ENCODE measurements at regions not wholly inside any gene's neighbourhood (a gene's known extent, or its start where the extent isn't known, plus 50 kb on each side); places are given as distances from the start of the nearest gene placed in this dataset.
"Not testable (repeated sequence)": the region's sequence is repeated elsewhere in the genome, so short reads cannot be mapped to it uniquely, and the experiment has no call there.

DNA sequence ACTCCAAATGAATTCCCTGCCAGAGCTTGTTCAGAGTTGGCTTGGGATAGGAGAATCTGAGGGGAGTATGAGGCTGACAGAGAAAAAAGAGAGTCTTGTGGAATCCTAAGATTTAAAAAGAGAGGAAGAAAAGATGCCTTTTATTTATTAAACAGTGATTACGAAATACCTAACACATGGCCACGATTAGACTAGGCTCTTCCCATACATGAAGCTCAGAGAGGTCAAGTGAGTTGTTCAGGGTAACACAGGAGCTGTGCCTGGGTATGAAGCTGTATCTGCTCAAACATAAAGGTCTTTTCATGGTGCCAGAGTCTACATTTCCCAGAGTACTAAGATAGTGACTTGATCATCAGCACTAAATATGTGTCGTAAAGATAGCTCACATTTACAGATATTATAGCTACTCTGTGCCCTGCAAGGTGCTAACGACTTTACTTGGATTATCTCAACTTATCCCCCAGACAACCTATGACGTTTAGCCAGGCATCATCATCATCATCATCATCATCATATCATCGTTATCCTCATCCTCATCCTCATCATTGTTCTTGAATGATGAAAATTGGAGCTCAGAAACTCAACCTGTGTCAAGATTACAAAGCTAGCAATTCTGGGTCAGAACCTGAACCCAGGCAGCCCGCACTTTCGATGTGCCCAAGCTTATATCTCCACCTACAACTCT lies 500.8 kb downstream of the NPIPA7 start:
- DNase-seq (ENCODE audit: low read depth in 2 of 2) = no peak

DNA sequence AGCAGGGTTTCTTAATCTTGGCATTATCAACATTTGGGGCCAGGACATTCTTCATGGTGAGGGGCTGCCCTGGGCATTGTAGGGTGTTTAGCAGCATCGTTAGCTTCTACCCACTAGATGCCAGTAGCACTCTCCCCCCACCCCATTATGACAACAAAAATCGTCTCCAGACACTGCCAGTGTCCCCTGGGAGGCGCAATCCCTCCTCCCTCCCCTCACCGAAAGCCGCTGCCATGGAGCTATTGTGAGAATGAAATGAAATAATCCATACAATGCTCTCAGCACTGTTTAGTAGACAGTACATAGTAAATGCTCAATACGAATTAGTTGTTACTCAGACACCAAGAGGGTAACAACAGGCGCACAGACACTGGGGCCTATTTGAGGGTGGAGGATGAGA lies 502.9 kb downstream of the NPIPA7 start:
- no peak for DNase-seq (ENCODE audit: low read depth in 2 of 2)

DNA sequence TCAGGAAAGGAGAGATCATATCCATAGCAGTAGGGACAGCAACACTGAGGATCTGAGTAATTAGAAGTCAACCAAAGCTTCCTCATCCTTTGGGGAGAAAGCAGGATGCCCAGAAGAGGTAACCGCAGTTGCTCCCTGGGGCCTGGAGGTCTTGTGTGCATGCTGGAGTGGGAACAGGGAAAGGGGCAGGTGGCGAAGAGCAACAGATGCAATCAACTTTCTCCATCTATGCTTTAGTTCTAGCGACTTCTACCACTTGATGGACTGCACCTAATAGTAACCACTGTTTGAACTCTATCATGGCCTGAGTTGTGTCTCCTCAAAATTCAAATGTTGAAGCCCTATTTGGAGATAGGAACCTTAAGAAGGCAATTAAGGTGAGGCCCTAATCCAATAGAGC lies 503.8 kb downstream of the NPIPA7 start:
- DNase-seq (ENCODE audit: low read depth in 2 of 2) = no peak

DNA sequence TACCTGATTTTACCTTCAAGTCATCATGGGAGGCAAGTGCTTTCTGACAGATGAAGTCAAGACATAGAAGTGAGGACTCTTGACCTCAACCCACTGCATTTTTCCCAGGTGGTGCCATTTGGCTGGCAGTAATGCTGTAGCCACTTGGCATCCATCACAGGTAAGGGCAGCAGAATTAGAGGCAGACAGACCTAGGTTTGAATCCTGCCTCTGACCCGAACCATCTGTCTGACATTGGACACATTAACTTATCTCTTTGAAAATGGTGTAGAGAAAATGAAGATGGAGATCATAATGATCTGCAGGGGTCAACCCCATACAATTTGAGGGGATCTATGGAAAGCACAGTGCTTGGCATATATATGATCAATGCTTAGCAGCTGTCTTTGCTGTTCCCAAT lies 505.5 kb downstream of the NPIPA7 start:
- no peak for DNase-seq (ENCODE audit: low read depth in 2 of 2)

DNA sequence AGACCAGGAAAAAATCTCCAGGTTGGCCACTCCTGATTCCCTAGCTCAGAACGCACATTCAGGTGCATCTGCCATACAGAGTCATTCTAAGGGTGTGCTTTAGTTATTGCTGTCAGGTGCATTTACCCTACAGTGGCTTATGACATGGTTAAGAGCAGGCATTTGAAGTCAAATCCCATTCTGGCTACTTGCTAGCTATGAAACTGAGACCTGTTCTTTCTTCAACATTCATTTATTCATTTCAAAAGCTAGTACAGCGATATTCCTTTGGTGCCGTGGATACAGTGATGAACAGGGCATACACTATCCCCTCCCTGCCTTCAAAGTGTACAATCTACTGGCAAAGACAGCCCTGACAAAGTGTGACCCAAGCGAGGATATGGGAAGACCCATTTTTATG lies 508.3 kb downstream of the NPIPA7 start:
- DNase-seq (ENCODE audit: low read depth in 2 of 2) = no peak

DNA sequence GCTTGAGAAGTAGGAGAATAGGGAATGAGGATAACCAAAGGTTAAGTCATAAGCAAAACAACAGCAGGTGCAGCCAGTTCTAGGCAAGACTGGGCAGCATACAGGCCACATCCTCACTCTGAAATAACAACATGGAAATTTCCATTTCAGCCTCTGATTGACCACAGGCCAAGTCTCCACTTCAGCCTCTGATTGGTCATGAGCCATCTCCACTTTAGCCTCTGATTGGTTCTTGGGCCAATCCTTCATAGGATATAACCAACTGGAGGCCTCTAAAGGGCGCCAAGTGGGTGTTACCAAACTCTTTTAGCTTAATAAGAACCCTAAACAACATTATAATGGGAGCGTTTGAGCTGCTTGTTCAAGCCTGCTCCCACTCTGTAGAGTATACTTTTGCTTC lies 512.0 kb downstream of the NPIPA7 start:
- no peak for DNase-seq (ENCODE audit: low read depth in 2 of 2)

DNA sequence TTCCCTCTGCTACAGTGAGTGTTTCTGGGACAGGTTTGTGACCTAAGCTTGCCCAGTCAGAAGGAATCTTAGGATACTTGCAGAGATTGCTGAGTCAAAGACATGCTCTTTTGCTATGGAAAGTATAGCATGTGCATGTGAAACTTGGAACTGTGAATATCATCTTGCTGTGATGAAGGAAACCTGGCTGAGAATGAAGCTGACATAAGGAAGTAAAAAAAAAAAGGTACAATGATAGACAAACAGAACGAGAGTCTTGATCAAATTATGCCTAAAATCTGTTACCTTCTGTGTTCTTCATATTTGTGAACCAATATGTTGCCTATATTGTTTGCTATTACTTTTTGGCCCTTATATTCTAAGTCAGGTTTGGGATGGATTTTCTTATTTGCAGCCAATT lies 525.7 kb downstream of the NPIPA7 start:
- DNase-seq (ENCODE audit: low read depth in 2 of 2) = no peak

DNA sequence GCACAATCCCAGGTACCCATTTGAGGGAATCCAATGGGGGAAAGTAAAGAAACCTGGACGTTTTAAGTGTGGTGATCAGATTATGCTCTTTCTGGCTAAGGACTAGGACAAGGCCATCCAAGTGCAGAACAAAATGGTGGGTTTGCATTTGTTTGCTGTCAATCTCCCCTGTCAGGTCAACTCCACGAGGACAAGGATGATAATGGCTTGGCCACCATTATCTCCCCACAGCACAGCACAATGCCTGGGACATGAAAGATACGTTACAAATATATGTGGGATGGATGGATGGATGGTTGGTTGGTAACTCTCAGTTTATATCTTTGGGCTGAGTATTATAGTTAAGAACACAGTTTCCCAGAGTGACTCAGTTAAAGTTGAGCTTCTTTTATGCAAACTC lies 526.9 kb downstream of the NPIPA7 start:
- no peak for DNase-seq (ENCODE audit: low read depth in 2 of 2)

DNA sequence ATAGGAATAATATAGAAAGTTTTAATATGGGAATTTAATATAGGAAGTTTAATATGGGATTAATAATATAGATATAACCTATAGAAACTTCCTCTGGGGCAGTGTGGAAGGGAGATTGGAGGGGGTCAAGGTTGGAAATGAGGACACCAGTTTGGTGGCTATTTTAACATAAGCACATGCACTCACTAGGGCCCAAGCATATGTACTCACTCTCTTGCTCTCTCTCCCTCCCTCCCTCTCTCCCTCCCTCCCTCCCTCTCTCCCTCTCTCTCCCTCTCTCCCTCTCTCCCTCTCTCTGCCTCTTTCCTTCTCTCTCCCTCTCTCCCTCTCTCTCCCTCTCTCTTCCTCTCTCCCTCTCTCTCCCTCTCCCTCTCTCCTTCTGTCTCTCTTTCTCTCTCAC lies 528.1 kb downstream of the NPIPA7 start:
- no peak for DNase-seq (ENCODE audit: low read depth in 2 of 2)

DNA sequence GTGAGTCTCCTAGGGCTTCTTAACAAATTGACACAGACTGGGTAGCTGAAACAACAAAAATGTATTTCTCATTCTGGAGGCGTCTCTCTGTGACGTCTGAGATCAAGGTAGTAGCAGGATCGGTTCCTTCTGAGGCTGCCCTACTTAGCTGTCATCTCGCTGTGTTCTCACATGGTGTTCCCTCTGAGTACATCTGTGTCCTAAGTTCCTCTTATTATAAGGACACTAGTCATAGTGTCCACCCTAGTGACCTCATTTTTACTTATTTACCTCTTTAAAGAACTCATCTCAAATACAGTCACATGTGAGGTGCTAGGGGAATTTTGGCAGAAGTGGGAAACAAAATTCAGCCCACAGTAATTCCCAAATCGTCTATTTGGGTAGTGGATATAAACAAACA lies 529.1 kb downstream of the NPIPA7 start:
- no peak for DNase-seq (ENCODE audit: low read depth in 2 of 2)

DNA sequence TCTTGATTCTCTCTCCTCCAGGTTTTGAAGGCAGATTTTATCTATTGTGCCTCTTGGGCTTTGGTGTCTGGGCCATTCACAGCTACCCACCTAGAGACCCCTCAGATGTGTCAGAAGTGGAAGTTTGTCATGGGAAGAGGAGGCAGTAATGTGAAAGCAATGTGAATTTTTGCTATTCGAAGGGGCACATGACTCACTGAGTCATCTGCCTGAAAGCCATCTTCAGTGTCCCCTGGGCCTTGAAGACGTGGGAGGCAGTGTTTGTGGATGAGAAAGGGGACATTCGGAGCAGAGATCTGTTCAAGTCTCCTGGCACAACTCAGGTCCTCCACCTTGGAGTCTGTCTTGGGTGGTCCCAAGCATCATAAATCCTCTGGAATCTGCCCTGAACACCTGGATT lies 530.2 kb downstream of the NPIPA7 start:
- DNase-seq (ENCODE audit: low read depth in 2 of 2) = no peak

DNA sequence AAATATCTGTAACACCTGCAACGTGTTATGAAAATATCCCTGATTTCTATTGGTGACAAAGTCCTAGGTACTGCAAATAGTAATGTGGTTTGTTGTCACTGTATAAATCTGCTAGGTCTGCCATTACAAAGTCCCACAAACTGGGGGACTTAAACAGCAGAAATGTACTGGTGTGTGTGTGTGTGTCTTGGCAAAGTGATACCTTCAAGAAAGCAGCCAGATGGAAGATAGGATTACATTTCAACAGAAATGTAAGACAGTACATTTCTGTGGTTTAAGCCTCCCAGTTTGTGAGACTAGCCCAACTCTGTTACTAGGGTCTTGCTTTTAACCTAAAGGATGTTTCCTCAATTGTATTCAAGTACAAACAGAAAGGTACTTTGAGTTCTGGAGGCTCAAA lies 531.7 kb downstream of the NPIPA7 start:
- no peak for DNase-seq (ENCODE audit: low read depth in 2 of 2)

DNA sequence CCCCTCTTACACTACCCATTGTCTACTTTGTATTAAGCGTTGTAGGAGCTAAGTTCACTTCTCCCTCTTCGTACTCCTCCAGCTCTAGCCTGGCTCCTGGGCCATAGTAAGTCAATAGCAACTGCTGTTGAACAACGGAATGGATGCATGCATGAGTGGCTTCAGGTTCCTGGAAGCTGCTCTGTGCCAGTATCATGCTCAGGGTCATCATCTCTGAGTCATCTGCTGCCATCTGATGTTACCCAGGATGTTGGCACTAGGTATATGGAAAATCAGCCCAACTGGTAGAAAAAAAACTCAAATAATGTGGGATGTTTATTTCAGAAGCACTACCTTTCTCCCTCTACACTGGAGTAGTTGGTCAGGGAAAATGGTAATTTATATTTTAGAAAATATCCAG lies 536.8 kb downstream of the NPIPA7 start:
- no peak for DNase-seq (ENCODE audit: low read depth in 2 of 2)

DNA sequence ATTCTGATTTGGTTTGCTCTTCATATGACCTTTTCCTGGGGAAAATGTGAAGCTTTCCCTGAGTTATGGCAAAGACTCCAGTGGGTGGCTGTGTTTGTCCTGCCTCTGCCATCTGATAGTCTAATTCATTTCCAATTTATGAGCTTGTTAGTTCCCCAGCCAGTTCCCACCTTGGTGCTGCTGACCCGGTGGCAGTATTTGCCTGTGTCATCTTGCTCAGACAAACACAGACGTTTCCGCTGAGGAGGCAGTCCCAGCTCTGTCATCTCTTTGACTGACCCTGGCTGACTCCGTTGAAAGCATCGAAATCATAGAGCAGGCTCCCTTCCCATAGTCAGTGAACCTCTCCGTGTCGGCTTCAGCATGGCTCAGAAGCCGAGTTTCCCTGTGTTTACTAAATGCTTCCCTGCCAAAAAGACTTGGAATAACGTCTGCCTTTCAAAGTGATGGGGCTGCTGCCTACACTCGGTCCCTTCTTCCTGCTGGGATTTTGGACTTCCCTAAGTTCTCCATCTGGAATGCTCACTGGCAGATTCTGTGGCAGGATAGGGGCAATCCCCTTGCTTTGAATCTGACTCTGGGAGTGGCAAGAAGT lies 538.3 kb downstream of the NPIPA7 start:
- no peak for DNase-seq (ENCODE audit: low read depth in 2 of 2)

DNA sequence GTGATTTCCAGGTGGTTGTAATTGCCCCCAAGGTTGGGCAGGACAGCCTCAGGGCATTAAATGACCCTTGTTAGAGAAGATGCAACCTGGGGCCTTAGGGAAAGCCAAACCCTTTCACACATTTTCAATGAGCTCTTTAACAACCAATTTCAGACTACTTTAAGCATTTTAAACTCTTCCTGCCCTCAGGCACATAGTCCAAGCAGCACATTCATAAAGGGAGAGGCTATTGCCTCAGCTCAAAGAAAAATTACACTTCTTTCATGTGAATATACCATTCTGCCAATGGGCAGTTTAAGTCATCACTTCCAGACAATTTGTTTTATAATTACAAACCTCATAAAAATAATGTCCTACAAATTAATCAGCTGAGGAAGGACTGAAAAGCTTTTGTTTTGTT lies 544.5 kb downstream of the NPIPA7 start:
- no peak for DNase-seq (ENCODE audit: low read depth in 2 of 2)

DNA sequence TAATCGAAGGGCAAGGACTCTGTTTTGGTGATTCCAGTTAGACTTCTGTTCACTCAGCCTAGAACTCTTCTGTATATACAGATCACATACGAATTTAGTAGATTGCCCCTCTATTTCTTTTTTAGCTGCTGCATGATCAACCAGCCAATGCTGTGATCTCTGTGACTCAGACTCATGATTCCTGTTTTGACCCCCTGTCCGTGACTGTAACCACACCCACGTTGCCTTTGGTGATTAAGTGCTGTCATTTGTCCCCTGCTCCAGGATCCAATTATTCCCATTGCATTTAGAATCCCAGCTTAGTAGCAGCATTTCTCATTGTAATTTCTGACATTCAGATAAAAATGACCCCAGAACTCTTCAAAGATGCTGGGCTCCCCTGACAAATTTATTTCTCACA lies 545.7 kb downstream of the NPIPA7 start:
- no peak for DNase-seq (ENCODE audit: low read depth in 2 of 2)

DNA sequence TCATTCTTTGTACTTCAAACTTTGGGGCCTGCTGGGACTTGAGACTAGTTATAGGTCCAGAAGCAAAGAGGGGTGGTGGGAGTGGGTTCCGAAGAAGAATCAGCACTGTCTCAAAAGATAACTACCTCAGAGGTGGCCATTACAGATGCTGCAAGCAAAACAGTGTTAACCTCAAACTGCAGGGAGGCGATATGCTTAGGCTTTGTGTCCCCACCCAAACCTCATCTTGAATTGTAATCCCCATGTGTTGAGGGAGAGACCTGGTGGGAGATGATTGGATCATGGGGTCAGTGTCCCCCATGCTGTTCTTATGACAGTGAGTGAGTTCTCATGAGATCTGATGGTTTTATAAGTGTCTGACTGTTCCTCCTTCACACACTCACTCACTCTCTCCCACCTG lies 545.3 kb downstream of the XYLT1 start:
- no peak for DNase-seq (ENCODE audit: low read depth in 2 of 2)

DNA sequence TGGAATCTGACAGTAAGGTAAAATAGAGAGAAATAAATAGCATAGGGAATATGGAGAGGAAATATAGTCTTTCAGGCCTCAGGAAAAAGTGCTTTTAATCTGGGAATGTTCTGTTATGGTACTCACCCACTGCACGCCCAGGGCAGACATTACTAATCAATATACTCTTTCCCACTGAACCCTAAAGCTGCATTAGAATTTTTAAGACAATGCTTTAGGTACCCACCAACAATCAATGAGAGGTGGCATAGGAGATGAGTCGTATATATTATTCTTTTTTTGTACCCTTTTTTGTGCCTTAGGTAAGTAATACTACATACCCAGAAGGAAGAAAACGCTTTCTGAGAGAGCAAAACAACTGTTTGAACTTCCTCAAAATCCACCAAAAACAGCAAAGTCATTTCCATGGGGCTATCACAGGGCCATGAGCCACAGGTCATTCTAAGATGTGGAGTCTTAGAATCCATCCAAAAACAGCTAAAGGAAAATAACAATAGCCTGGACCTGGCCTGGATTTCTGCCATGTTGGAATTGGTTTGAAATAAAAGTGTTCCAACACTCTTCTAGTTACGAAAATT lies 542.1 kb downstream of the XYLT1 start:
- DNase-seq (ENCODE audit: low read depth in 2 of 2) = no peak

DNA sequence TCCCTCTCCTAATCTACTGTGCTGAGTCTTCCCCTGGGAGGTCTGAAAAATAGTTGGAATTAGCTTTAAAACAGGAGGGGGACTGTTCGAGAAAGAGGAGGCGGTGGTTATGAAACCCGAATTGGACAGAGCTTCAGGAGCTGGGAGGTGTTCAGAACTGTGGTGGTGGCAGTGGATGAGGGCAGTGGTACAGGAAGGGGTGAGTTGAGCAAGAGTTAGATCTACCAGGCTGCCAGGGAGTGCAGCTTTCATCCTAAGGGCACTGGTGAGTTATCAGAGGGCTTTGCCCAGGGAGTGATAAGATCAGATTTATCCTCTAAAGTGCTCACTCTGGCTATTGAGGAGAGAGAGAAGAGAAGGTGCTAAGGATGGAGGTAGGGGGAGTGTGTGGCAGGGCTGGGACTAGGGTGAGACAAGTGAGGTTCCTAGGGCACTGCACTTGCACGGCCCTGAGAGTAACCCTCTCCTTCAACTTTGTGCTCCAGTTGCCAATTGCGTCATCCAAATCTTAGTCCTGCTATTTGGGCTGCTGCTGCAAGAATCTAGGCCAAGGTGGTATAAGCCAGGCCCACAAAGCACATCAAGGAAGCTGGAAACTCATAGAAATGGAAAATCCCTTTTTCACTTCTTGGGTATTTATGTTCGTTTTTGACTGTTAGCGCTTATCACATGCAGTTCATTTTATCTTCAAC lies 540.3 kb downstream of the XYLT1 start:
- DNase-seq (ENCODE audit: low read depth in 2 of 2) = no peak

DNA sequence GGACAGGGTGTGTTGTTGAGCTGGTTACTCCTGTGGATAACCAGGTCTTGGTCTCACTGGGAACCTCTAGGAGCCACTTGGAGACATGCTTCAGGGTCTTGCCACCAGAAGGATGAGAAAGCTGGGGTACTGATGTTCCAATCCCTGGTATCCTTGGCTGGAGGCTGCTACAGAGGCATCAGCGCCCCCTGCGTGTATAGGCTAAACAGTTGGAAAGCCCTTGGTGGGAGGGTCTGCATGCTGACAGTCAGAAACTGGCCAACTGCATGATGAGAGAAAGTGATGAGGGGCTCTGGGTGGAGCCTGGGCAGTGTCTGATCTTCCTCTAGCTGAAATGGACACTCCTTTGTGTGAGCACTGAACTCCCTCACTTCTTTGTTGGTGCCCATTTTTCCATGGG lies 536.9 kb downstream of the XYLT1 start:
- DNase-seq (ENCODE audit: low read depth in 2 of 2) = no peak

DNA sequence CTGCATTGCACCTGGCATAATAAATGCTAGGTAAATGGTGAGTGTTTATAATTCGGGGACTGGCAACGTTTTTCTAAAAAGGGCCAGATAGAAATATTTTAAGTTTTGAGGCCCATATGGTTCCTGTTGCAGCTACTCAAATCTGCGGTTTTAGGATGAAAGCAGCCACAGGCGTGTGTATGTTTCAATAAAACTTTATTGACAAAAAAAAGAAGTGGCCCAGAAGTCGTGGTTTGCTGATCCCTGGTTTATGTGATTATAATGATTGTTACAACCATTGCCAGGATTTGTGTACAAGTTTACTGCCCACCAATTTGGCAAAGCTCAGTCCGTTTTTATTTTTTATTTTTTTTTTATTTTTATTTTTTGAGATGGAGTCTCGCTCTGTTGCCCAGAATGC lies 536.1 kb downstream of the XYLT1 start:
- no peak for DNase-seq (ENCODE audit: low read depth in 2 of 2)

DNA sequence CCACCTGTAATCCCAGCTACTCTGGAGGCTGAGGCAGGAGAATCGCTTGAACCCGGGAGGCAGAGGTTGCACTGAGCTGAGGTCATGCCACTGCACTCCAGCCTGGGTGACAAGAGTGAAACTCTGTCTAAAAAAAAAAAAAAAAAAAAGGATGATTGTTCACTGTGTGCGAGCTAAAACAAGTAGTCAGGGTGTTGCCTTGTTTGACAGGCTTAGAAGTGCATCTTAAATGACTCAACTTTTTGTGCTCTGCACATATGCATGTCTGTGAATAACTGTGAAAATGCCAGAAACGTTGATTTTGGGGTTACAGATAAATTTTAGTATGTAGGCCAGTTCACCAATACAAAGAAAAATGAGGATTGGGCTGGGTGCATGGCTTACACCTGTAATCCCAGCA lies 534.9 kb downstream of the XYLT1 start:
- DNase-seq (ENCODE audit: low read depth in 2 of 2) = not testable (repeated sequence)

DNA sequence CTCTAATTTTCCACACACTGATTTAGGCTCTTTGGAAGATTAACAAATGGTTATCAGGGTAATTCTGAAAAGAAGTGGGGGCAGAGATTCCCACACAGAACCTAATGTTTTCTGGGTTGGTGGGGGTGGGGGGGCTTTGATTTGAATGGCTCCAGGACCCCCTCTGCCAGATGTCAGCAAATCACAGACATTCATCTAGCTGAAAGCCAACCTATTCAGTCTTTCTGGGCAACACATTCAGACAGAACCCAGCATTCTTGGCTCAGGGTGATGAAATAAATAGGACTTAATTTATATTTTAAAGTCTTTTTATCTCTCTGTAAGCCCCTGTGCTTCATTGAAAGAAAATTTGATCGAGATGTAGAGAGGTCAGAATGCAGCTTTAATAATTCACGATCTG lies 533.2 kb downstream of the XYLT1 start:
- DNase-seq (ENCODE audit: low read depth in 2 of 2) = no peak
